Adrenal gland (tissue), 9 donors: ENCODE measurements at regions not wholly inside any gene's neighbourhood (a gene's known extent, or its start where the extent isn't known, plus 50 kb on each side); places are given as distances from the start of the nearest gene placed in this dataset.

Experiments used
- DNase-seq, 7 donors: peaks; one replicate each; pipeline ENCODE4 v3.0.0-alpha.2; 2019 to 2020
- H3K27ac ChIP-seq, 5 donors: fragments of 200-600 bp; sonication (generic) in 4 of 5; 1 replicate in 3 of 5; 2 replicates in 2 of 5; pipeline versions ENCODE4 v1.5.1 to v1.8.0; 2016 to 2020; ENCODE audit warnings: mild to moderate bottlenecking in 1 of 5
- H3K27me3 ChIP-seq: fragments of 200-600 bp; 2 replicates; pipeline ENCODE4 v1.8.0; 2021
- H3K36me3 ChIP-seq, 2 donors: fragments of 200-600 bp; replicated peaks in 1 of 2; 1 replicate in 1 of 2; 2 replicates in 1 of 2; pipeline versions ENCODE4 v1.5.1 to v1.8.0; 2018 to 2022
- H3K4me1 ChIP-seq, 2 donors: fragments of 200-600 bp; replicated peaks in 1 of 2; 1 replicate in 1 of 2; 2 replicates in 1 of 2; pipeline versions ENCODE4 v1.5.1 to v1.8.0; 2018 to 2021
- H3K4me3 ChIP-seq, 4 donors: fragments of 200-600 bp; sonication (generic) in 3 of 4; one replicate each; pipeline ENCODE4 v1.5.1; 2016 to 2018
- H3K9me3 ChIP-seq, 3 donors: fragments of 200-600 bp; sonication (generic) in 1 of 3; replicated peaks in 1 of 3; 1 replicate in 2 of 3; 2 replicates in 1 of 3; pipeline versions ENCODE4 v1.5.1 to v1.8.0; 2016 to 2021
- CTCF ChIP-seq, 6 experiments: fragments of 450-650 bp in 4 of 6; fragments of 200-600 bp in 2 of 6; sonication (generic) in 1 of 6; IDR thresholded peaks; 1 replicate in 5 of 6; 2 replicates in 1 of 6; pipeline versions ENCODE4 v1.5.1 to v1.8.0; 2016 to 2021; ENCODE audit warnings: antibody characterized with exemption in 6 of 6, mild to moderate bottlenecking in 2 of 6, moderate library complexity in 1 of 6
- POLR2A ChIP-seq, 2 donors: fragments of 450-650 bp; IDR thresholded peaks; one replicate each; pipeline ENCODE4 v1.6.1; 2017; ENCODE audit warnings: antibody characterized with exemption in 2 of 2, mild to moderate bottlenecking in 2 of 2, moderate library complexity in 1 of 2
- WGBS, 4 donors: extraction: QIAGEN DNeasy Blood & Tissue Kit in 2 of 4; methylation state at CpG; one replicate each; pipeline versions ENCODE4 v1.1.5 to v1.1.7; 2013 to 2017; 5-methylcytosine and 5-hydroxymethylcytosine counted together
- intact Hi-C, 2 donors: fragments of 100-400 bp; cut with DNase I; formaldehyde crosslinking; loops; one replicate each; pipeline versions ENCODE4 v1.14.1 to v1.15.0; 2022 to 2023
- donor health status: healthy with polysubstance abuse.
- donor health status: Bipolar disorder and iron deficiency.
- donor health status: DM: yes; HTN: yes; CAD: no.
- donor health status: DM: no; HTN: no; CAD: no.
- donor health status: DM: no; HTN: no; CAD: no.

GRCh38 chr3:40847551-40847992 is 322.8 kb downstream of the ZNF621 start:
- H3K27ac ChIP-seq = no peak overlapping the region
- 62 to 80% (median 75%) methylated on average over 4 to 6 of the region's 6 CpGs for WGBS, 4 donors
- H3K4me3 ChIP-seq = no peak overlapping the region
- no peak for DNase-seq
- intact Hi-C loops = no loop called here
- H3K4me1 ChIP-seq = no peaks in the 10 kb centered on the region
- no peaks in the 10 kb centered on the region for H3K27me3 ChIP-seq
- H3K9me3 ChIP-seq = no peaks in the 10 kb centered on the region
- H3K36me3 ChIP-seq = no peaks in the 10 kb centered on the region
- TF ChIP-seq POLR2A (IDR thresholded peaks at IDR 0.05) (no peak), CTCF (IDR thresholded peaks at IDR 0.05) (no peak)

- Histone ChIP-seq H3K27ac (no peak overlapping the region), H3K36me3 (no peaks in the 10 kb centered on the region), H3K4me3 (no peak overlapping the region), H3K27me3 (no peaks in the 10 kb centered on the region), H3K4me1 (no peaks in the 10 kb centered on the region), H3K9me3 (no peaks in the 10 kb centered on the region)
- no peak for DNase-seq
- 87 to 94% (median 90%) methylated on average over 2 of the region's 2 CpGs for WGBS, 4 donors
- intact Hi-C loops = no loop called here
- TF ChIP-seq POLR2A (IDR thresholded peaks at IDR 0.05) (no peak), CTCF (IDR thresholded peaks at IDR 0.05) (no peak)
Measured at GRCh38 chr3:40848421-40848820, 323.7 kb downstream of the ZNF621 start.

- no peaks in the 10 kb centered on the region for H3K27me3 ChIP-seq
- H3K36me3 ChIP-seq = no peaks in the 10 kb centered on the region
- H3K4me1 ChIP-seq = no peaks in the 10 kb centered on the region
- H3K4me3 ChIP-seq = no peak overlapping the region
- no peak for DNase-seq
- TF ChIP-seq CTCF (IDR thresholded peaks at IDR 0.05) (no peak), POLR2A (IDR thresholded peaks at IDR 0.05) (no peak)
- H3K27ac ChIP-seq = no peak overlapping the region
- intact Hi-C loops = no loop called here
- H3K9me3 ChIP-seq = no peaks in the 10 kb centered on the region
- 37 to 48% (median 42%) methylated on average over 4 of the region's 4 CpGs for WGBS, 4 donors
Measured at GRCh38 chr3:40850861-40851260, 326.1 kb downstream of the ZNF621 start.

- 89 to 98% (median 93%) methylated on average over 3 of the region's 3 CpGs for WGBS, 4 donors
- H3K4me3 ChIP-seq = no peak overlapping the region
- intact Hi-C loops = no loop called here
- H3K27ac ChIP-seq = no peak overlapping the region
- H3K36me3 ChIP-seq = no peaks in the 10 kb centered on the region
- TF ChIP-seq CTCF (IDR thresholded peaks at IDR 0.05) = no peak
- TF ChIP-seq POLR2A (IDR thresholded peaks at IDR 0.05) = no peak
- no peaks in the 10 kb centered on the region for H3K4me1 ChIP-seq
- no peak for DNase-seq
- no peaks in the 10 kb centered on the region for H3K27me3 ChIP-seq
- H3K9me3 ChIP-seq = no peaks in the 10 kb centered on the region
Measured at GRCh38 chr3:40851836-40852235, 327.1 kb downstream of the ZNF621 start.
